ENCODE measurements at regions not wholly inside any gene's neighbourhood (a gene's known extent, or its start where the extent isn't known, plus 50 kb on each side); places are given as distances from the start of the nearest gene placed in this dataset.

DNA sequence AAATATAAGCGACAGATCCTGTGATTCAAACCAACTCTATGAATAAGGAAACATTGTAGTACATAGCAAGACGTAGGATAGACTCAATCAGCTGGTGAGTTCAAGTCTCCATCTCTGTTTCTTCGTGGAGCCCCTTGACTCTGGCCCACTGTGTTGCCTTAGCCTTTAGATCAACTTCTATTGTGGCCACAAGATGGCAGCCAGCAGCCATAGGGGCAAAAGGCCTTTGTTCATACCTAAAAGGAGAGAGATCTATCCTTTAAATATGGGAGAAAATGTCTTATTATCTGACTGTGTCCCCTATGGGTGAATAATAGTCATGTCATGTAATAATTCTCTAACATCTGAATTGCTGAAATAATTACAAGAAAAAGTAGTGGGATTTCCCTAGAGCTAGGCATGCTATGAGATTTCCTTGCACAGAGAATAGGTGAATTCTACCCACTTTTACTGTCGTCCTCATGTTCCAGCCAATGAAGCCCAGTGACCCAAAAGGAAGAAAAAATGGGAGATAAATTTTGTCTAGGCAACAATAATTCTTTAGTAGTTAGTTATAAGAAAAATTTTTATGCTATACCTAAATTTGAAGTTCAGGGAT, 129.4 kb downstream of the PCDH20 start:
- 58 to 62% methylated on average over 4 of the region's 4 CpGs for WGBS, 2 donors
- no peak overlapping the region for H3K4me3 ChIP-seq
- TF ChIP-seq POLR2A (IDR thresholded peaks at IDR 0.05) (no peak), CTCF (IDR thresholded peaks at IDR 0.05) (no peak)
- no peaks in the 10 kb centered on the region for H3K27me3 ChIP-seq
- no peaks in the 10 kb centered on the region for H3K36me3 ChIP-seq (replicated peaks in 1 of 2; ENCODE audit: insufficient read depth in 1 of 2, low read depth in 2 of 2)
- intact Hi-C loops (cut with DNase I): no loop called here
- H3K4me1 ChIP-seq: no peaks in the 10 kb centered on the region
- H3K27ac ChIP-seq: no peak overlapping the region
- H3K9me3 ChIP-seq: no peaks in the 10 kb centered on the region
- ATAC-seq (no peak), DNase-seq (no peak)

DNA sequence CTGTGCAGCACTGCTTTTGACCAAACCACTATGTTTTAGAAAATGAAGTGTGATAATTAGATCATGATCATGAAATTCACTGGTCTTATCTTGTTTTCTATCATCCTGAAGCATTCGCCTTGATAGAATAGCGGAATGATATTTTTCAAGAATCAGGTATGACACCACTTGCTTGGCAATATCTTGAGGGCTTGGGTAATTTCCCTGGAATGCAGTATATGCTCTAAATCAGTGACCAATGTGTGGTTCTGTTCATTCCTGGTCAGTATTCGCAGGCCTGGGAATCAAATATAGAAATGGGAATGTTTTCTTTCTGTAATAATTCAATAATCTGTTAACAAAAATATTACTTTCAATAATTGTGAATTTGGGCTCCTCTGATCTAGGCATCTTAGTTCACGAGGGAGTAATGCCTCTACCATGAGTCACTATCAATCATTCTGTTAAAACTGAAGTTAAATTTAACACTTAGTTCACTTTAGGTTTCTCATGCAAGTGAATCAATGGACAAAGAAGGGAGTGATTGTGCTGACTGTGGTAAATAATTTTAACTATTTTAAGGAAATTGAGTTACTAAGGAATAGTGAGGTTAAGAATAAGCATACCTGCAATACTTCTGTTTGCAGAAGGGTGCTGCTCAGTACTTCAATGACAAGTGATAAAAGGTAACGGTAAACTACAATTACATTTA, 137.9 kb downstream of the PCDH20 start:
- intact Hi-C loops (cut with DNase I): no loop called here
- ATAC-seq: no peak
- 60 to 63% methylated on average over 5 of the region's 5 CpGs for WGBS, 2 donors
- Histone ChIP-seq H3K4me3 (no peak overlapping the region), H3K9me3 (no peaks in the 10 kb centered on the region), H3K27me3 (no peaks in the 10 kb centered on the region), H3K27ac (no peak overlapping the region), H3K4me1 (no peaks in the 10 kb centered on the region), H3K36me3 (replicated peaks in 1 of 2; ENCODE audit: insufficient read depth in 1 of 2, low read depth in 2 of 2) (no peaks in the 10 kb centered on the region)
- no peak for DNase-seq
- no peak for TF ChIP-seq CTCF (IDR thresholded peaks at IDR 0.05)
- TF ChIP-seq POLR2A (IDR thresholded peaks at IDR 0.05): no peak

- no peaks in the 10 kb centered on the region for H3K4me1 ChIP-seq
- no peak overlapping the region for H3K27ac ChIP-seq
- no peak for DNase-seq
- TF ChIP-seq CTCF (IDR thresholded peaks at IDR 0.05) (no peak), POLR2A (IDR thresholded peaks at IDR 0.05) (no peak)
- no peak overlapping the region for H3K4me3 ChIP-seq
- no peaks in the 10 kb centered on the region for H3K27me3 ChIP-seq
- WGBS, 2 donors: 77 to 91% methylated on average over 1 of the region's 1 CpG
- no peaks in the 10 kb centered on the region for H3K36me3 ChIP-seq (replicated peaks in 1 of 2; ENCODE audit: insufficient read depth in 1 of 2, low read depth in 2 of 2)
- ATAC-seq: no peak
- no peaks in the 10 kb centered on the region for H3K9me3 ChIP-seq
- intact Hi-C loops (cut with DNase I): no loop called here
These were observed 138.6 kb downstream of the PCDH20 start for GRCh38 chr13:61277088-61277487.

GRCh38 chr13:61276401-61276800, 139.2 kb downstream of the PCDH20 start:
- intact Hi-C loops (cut with DNase I): no loop called here
- Histone ChIP-seq H3K27me3 (no peaks in the 10 kb centered on the region), H3K27ac (no peak overlapping the region), H3K9me3 (no peaks in the 10 kb centered on the region), H3K4me1 (no peaks in the 10 kb centered on the region), H3K36me3 (replicated peaks in 1 of 2; ENCODE audit: insufficient read depth in 1 of 2, low read depth in 2 of 2) (no peaks in the 10 kb centered on the region), H3K4me3 (no peak overlapping the region)
- TF ChIP-seq POLR2A (IDR thresholded peaks at IDR 0.05): no peak
- TF ChIP-seq CTCF (IDR thresholded peaks at IDR 0.05): no peak
- DNase-seq (no peak), ATAC-seq (no peak)
- WGBS, 2 donors: 55 to 63% methylated on average over 2 of the region's 2 CpGs

DNA sequence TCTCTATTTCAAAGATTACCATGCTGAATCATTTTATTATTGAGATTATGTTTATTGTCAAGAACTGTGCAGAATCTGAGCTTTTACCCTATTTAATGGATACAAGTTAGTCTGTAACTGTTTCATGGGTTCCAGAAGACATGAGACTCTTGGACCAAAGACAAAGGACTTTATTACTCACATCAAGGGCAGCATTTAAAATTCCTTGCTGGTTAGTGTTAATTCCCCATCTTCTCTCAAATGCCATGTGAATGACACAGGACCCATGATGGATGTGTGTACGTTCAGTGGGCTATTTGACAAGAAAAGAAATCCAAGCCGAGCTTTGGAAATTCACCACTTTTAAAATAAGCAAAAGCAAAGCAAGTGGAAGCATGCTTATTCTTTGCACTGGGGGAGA, 139.9 kb downstream of the PCDH20 start:
- no peak overlapping the region for H3K27ac ChIP-seq
- no peak overlapping the region for H3K4me3 ChIP-seq
- no peak for ATAC-seq
- whole genome bisulfite sequencing, 2 donors: 26 to 29% methylated on average over 2 of the region's 2 CpGs
- no peak for TF ChIP-seq CTCF (IDR thresholded peaks at IDR 0.05)
- no peak for TF ChIP-seq POLR2A (IDR thresholded peaks at IDR 0.05)
- H3K27me3 ChIP-seq: no peaks in the 10 kb centered on the region
- DNase-seq: no peak
- intact Hi-C loops (cut with DNase I): no loop called here
- H3K36me3 ChIP-seq (replicated peaks in 1 of 2; ENCODE audit: insufficient read depth in 1 of 2, low read depth in 2 of 2): no peaks in the 10 kb centered on the region
- H3K9me3 ChIP-seq: no peaks in the 10 kb centered on the region
- H3K4me1 ChIP-seq: no peaks in the 10 kb centered on the region

Data from body of pancreas (tissue), 4 donors.